Liver (tissue), 8 donors: ENCODE measurements at regions not wholly inside any gene's neighbourhood (a gene's known extent, or its start where the extent isn't known, plus 50 kb on each side); places are given as distances from the start of the nearest gene placed in this dataset. TPM values are rescaled to one million over a fixed set of nuclear protein-coding genes. Genes with fewer than 3 reads are reported as not detected.

Experiments
- DNase-seq: peaks from one replicate; pipeline ENCODE4 v3.0.0-alpha.2; 2017; ENCODE audit warnings: low spot score
- H3K27ac ChIP-seq, 2 donors: one replicate each; pipeline ENCODE4 v1.7.0; 2013; ENCODE audit warnings: inconsistent platforms in 2 of 2, low read length in 2 of 2, control low read depth in 1 of 2, low read depth in 1 of 2, mild to moderate bottlenecking in 1 of 2
- H3K27me3 ChIP-seq, 4 donors: one replicate each; pipeline versions ENCODE4 v1.6.1 to v1.7.0; 2013; ENCODE audit warnings: low read length in 3 of 4, inconsistent platforms in 1 of 4, mild to moderate bottlenecking in 1 of 4, moderate library complexity in 1 of 4; ENCODE audit not compliant: control insufficient read depth in 4 of 4, insufficient read depth in 4 of 4
- H3K36me3 ChIP-seq, 4 donors: one replicate each; pipeline versions ENCODE4 v1.6.1 to v1.7.0; 2013; ENCODE audit warnings: low read length in 3 of 4, mild to moderate bottlenecking in 3 of 4, low read depth in 1 of 4, moderate library complexity in 1 of 4; ENCODE audit not compliant: control insufficient read depth in 4 of 4, insufficient read depth in 3 of 4
- H3K4me1 ChIP-seq, 4 donors: one replicate each; pipeline versions ENCODE4 v1.6.1 to v1.7.0; 2013; ENCODE audit warnings: low read length in 3 of 4, mild to moderate bottlenecking in 3 of 4, moderate library complexity in 1 of 4; ENCODE audit not compliant: control insufficient read depth in 4 of 4, insufficient read depth in 4 of 4
- H3K4me3 ChIP-seq, 3 donors: one replicate each; pipeline versions ENCODE4 v1.6.1 to v1.7.0; 2013; ENCODE audit warnings: low read length in 3 of 3, control low read depth in 1 of 3, low read depth in 1 of 3, mild to moderate bottlenecking in 1 of 3
- H3K9ac ChIP-seq, 2 donors: one replicate each; pipeline ENCODE4 v1.7.0; 2013; ENCODE audit warnings: low read length in 2 of 2, mild to moderate bottlenecking in 2 of 2, moderate library complexity in 2 of 2, control low read depth in 1 of 2, low read depth in 1 of 2
- H3K9me3 ChIP-seq, 4 donors: one replicate each; pipeline versions ENCODE4 v1.6.1 to v1.7.0; 2013; ENCODE audit warnings: low read length in 3 of 4; ENCODE audit not compliant: control insufficient read depth in 4 of 4
- HNF4G ChIP-seq: IDR thresholded peaks from 2 replicates; pipeline ENCODE4 v1.6.1; 2016; ENCODE audit warnings: antibody characterized with exemption
- RXRA ChIP-seq, 2 donors: IDR thresholded peaks; 2 replicates each; pipeline ENCODE4 v1.6.1; 2017 to 2018; ENCODE audit warnings: antibody characterized with exemption in 2 of 2, mild to moderate bottlenecking in 1 of 2
- TAF1 ChIP-seq: conservative IDR thresholded peaks from 2 replicates; pipeline ENCODE4 v1.6.1; 2016; ENCODE audit warnings: antibody characterized with exemption, mild to moderate bottlenecking
- WGBS: extraction: QIAGEN DNeasy Blood & Tissue Kit; methylation state at CpG from one replicate; pipeline ENCODE4 v1.1.7; 2013; 5-methylcytosine and 5-hydroxymethylcytosine counted together
- small RNA-seq: library from RNA; depleted of rRNA; stranded (forward); fragments of <200 nt; gene quantifications from one replicate; pipeline ENCODE3, GENCODE V24; 2014
- donor health status: healthy.
- donor health status: healthy.
- donor health status: healthy.
- donor health status: healthy.

DNA sequence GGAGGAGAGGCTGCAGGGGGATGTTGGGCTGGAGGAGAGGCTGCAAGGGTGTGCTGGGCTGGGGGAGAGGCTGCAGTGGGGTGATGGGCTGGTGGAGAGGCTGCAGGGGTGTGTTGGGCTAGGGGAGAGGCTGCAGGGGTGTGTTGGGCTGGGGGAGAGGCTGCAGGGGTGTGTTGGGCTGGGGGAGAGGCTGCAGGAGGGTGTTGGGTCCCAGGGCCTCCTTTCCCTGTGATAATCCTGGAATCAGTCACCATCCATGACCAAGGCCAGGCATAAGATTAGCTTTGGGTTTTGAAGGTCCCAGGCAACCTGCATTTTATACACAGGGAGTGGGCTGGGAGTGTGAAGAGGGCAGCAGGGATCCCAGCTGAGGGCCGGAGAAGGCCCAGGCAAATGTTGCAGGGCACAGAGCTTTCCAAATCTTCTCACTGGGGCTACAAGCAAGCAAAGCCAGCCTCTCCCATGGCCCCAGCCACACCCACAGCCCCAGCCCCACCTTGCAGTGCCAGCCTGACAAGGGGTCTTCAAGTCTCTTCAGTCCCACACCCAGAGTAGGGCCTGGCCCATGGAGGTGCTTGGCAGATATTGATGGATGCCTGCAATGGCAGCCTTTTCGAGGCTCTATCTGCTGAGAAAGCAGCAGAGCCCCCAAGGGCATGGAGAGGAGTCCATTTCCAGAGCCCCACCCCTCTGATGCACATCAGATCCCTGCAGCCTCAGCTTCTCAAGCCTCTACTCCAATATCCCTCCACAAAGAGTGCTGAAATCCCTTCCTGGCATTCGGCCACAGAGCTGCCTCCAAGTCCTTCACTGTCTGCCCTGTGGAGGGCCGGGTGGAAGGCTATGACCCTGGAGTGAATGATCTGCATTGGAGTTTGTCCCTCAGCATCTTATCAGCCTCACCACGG lies 50.3 kb upstream of the GLI2 start:
- no peak for DNase-seq
- Histone ChIP-seq H3K4me3 (no peak overlapping the region), H3K27me3 (peaks cover 0 to 6% (median under 1%) of the 10 kb centered on the region in 4 donors), H3K9me3 (no peaks in the 10 kb centered on the region), H3K4me1 (no peaks in the 10 kb centered on the region), H3K27ac (no peak overlapping the region), H3K36me3 (no peaks in the 10 kb centered on the region), H3K9ac (no peak overlapping the region)
- WGBS = 44% methylated on average over 5 of the region's 5 CpGs
- TF ChIP-seq HNF4G = no peak
- TF ChIP-seq RXRA (IDR thresholded peaks at IDR 0.05) = no peak
- no peak for TF ChIP-seq TAF1

Small RNA genes in the stretch of these regions (small RNA-seq; reads per million reads assigned to genes)
- not detected for gene RF00019
